Osteoblast (primary cell): ENCODE measurements at regions not wholly inside any gene's neighbourhood (a gene's known extent, or its start where the extent isn't known, plus 50 kb on each side); places are given as distances from the start of the nearest gene placed in this dataset.

Experiments
- DNase-seq: peaks from one replicate; pipeline ENCODE4 v3.0.0; 2011; ENCODE audit warnings: low spot score, mixed read lengths; ENCODE audit not compliant: insufficient read length; ENCODE audit errors: missing footprints
- H2AFZ ChIP-seq: 2 replicates; pipeline ENCODE4 v1.6.0; 2011; ENCODE audit warnings: mild to moderate bottlenecking, low read length
- H3K27ac ChIP-seq: 2 replicates; pipeline ENCODE4 v1.5.1; 2011; ENCODE audit warnings: mild to moderate bottlenecking, low read depth, low read length, moderate library complexity
- H3K27me3 ChIP-seq: 2 replicates; pipeline ENCODE4 v1.6.0; 2012; ENCODE audit warnings: mild to moderate bottlenecking, control low read depth, inconsistent platforms, low read length, moderate library complexity; ENCODE audit not compliant: insufficient read depth
- H3K36me3 ChIP-seq: 2 replicates; pipeline ENCODE4 v1.5.1; 2011; ENCODE audit warnings: mild to moderate bottlenecking, low read length, control low read depth, moderate library complexity; ENCODE audit not compliant: insufficient read depth
- H3K4me1 ChIP-seq: 2 replicates; pipeline ENCODE4 v1.5.1; 2011; ENCODE audit warnings: mild to moderate bottlenecking, low read length, control low read depth, moderate library complexity; ENCODE audit not compliant: insufficient read depth
- H3K4me2 ChIP-seq: 2 replicates; pipeline ENCODE4 v1.6.0; 2011; ENCODE audit warnings: mild to moderate bottlenecking, low read length; ENCODE audit not compliant: insufficient read depth
- H3K4me3 ChIP-seq: fragments of 200-600 bp; sonication (generic); 3 replicates; pipeline ENCODE4 v1.5.1; 2012; ENCODE audit warnings: mild to moderate bottlenecking, low read length, inconsistent platforms; ENCODE audit not compliant: insufficient read depth
- H3K79me2 ChIP-seq: 2 replicates; pipeline ENCODE4 v1.6.0; 2012; ENCODE audit warnings: mild to moderate bottlenecking, low read length, control low read depth, inconsistent platforms; ENCODE audit not compliant: insufficient read depth
- H3K9me3 ChIP-seq: 2 replicates; pipeline ENCODE4 v1.5.1; 2011; ENCODE audit warnings: low read depth, low read length, control low read depth
- H4K20me1 ChIP-seq: 2 replicates; pipeline ENCODE4 v1.6.0; 2012; ENCODE audit warnings: mild to moderate bottlenecking, low read length, control low read depth; ENCODE audit not compliant: insufficient read depth
- TF ChIP-seq, protein P1 (sequence below): IDR thresholded peaks from 2 replicates; pipeline ENCODE4 v1.5.1; 2011; ENCODE audit warnings: mild to moderate bottlenecking, low read depth, low read length, moderate library complexity; ENCODE audit errors: extremely low read depth

DNA sequence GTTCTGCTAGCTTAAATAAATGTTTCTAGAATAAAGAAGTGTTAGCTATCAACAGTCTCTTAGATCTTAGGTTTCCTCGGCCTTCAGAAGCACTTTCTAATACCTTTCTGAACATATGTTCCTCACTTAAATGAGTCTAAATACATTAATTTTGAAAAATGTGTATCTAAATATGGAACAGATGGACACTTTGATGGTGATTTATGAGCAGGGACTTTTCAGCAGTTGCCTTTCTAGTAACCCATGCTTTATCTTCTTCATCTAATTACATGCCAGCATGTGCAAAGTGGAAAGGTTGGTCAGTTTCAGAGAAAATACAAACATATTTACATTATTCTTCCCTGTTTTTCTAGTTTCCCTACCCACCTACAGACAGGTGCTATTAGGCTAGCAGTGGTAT, 797.0 kb upstream of the CHAC2 start:
- no peaks in the 10 kb centered on the region for H3K4me1 ChIP-seq
- H3K27me3 ChIP-seq, result no peaks in the 10 kb centered on the region
- no peaks in the 10 kb centered on the region for H4K20me1 ChIP-seq
- H3K4me3 ChIP-seq, result no peak overlapping the region
- H3K4me2 ChIP-seq, result no peak overlapping the region
- no peaks in the 10 kb centered on the region for H3K79me2 ChIP-seq
- H3K27ac ChIP-seq, result no peak overlapping the region
- no peak for DNase-seq
- no peak overlapping the region for H2AFZ ChIP-seq
- H3K36me3 ChIP-seq, result no peaks in the 10 kb centered on the region
- H3K9me3 ChIP-seq, result no peaks in the 10 kb centered on the region
- TF ChIP-seq, protein P1, sequence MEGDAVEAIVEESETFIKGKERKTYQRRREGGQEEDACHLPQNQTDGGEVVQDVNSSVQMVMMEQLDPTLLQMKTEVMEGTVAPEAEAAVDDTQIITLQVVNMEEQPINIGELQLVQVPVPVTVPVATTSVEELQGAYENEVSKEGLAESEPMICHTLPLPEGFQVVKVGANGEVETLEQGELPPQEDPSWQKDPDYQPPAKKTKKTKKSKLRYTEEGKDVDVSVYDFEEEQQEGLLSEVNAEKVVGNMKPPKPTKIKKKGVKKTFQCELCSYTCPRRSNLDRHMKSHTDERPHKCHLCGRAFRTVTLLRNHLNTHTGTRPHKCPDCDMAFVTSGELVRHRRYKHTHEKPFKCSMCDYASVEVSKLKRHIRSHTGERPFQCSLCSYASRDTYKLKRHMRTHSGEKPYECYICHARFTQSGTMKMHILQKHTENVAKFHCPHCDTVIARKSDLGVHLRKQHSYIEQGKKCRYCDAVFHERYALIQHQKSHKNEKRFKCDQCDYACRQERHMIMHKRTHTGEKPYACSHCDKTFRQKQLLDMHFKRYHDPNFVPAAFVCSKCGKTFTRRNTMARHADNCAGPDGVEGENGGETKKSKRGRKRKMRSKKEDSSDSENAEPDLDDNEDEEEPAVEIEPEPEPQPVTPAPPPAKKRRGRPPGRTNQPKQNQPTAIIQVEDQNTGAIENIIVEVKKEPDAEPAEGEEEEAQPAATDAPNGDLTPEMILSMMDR, result no peak

DNA sequence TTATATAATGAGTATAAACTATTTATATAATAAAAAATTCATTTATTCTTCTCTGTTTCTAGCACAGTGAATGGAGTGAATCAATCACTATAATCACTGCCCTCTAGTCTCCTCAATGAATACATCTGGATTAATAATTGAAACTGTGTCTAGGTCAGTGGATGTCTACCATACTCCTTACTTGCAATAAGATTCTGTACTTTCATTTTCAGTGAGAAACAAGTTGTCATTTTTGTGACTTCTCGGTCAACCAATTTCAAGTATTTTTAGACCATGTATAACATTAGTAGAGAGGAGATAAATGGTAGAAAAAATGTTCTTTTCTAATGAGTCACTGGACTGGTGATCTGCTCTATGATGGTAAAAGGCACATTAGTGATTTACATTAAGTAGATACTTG, 799.6 kb upstream of the CHAC2 start:
- TF ChIP-seq, protein P1, result no peak
- H3K27me3 ChIP-seq, result no peaks in the 10 kb centered on the region
- DNase-seq, result no peak

DNA sequence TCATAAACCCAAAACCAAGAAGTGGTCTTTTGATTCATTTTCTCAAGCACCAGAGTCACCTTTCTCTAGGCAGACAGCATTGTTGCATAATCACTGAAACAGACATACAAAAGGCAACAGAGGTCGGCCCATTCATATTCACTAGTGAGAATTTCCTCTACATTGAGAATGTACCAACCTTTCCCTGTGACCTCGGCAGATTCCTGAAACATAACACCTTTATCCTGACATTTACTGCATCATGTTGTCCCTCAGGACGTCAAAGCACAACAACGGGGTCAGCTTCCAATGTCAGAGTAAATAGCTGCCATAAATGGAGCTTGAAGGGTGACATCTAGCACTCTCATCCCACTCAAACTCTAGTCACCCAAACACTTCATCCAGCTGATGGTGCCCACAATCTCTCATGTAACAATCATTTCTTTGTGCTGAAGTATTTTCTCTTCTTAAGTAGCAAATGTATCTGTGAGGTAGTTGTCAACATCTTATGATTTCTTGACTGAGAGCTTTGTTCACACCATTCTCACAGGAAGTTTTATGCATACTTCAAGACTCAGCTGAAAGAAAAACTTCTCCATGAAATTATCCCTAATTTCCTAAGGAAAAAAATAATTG, 802.6 kb upstream of the CHAC2 start:
- H3K36me3 ChIP-seq, result no peaks in the 10 kb centered on the region
- H3K9me3 ChIP-seq, result no peaks in the 10 kb centered on the region
- H2AFZ ChIP-seq, result no peak overlapping the region
- DNase-seq, result no peak
- no peaks in the 10 kb centered on the region for H3K4me1 ChIP-seq
- no peak overlapping the region for H3K27ac ChIP-seq
- H3K79me2 ChIP-seq, result no peaks in the 10 kb centered on the region
- H3K4me2 ChIP-seq, result no peak overlapping the region
- H3K4me3 ChIP-seq, result no peak overlapping the region
- TF ChIP-seq, protein P1, result no peak
- no peaks in the 10 kb centered on the region for H3K27me3 ChIP-seq
- no peaks in the 10 kb centered on the region for H4K20me1 ChIP-seq

More for the DNA sequence above, 799.6 kb upstream of the CHAC2 start:
- Histone ChIP-seq H3K4me3 (no peak overlapping the region), H3K4me2 (no peak overlapping the region), H3K4me1 (no peaks in the 10 kb centered on the region), H3K79me2 (no peaks in the 10 kb centered on the region), H3K27ac (no peak overlapping the region), H3K9me3 (no peaks in the 10 kb centered on the region), H2AFZ (no peak overlapping the region), H4K20me1 (no peaks in the 10 kb centered on the region), H3K36me3 (no peaks in the 10 kb centered on the region)

DNA sequence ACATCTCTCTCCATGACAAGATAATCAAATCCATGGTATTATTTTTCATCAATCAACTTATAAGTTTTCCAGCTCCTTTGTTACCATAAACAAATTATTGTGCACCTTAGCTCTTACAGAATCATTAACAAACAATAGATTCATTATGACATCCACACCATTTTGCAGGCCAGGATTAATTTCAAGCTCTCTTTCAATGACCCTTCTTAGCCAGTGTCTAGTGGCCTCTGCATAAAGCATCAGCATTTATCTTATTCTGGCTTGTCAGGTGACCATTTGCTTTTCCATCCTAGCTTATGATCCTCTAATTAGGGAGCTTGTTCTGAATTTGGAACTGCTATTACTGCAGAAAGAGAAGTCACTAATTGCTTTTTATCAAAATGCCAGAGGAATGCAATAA, 806.2 kb upstream of the CHAC2 start:
- H3K79me2 ChIP-seq, result no peaks in the 10 kb centered on the region
- no peaks in the 10 kb centered on the region for H3K36me3 ChIP-seq
- no peaks in the 10 kb centered on the region for H3K9me3 ChIP-seq
- no peak overlapping the region for H2AFZ ChIP-seq
- H4K20me1 ChIP-seq, result no peaks in the 10 kb centered on the region
- TF ChIP-seq, protein P1, result no peak
- no peaks in the 10 kb centered on the region for H3K4me1 ChIP-seq
- no peak overlapping the region for H3K4me3 ChIP-seq
- H3K4me2 ChIP-seq, result no peak overlapping the region
- DNase-seq, result no peak
- H3K27me3 ChIP-seq, result no peaks in the 10 kb centered on the region
- no peak overlapping the region for H3K27ac ChIP-seq
